ENCODE measurements at regions not wholly inside any gene's neighbourhood (a gene's known extent, or its start where the extent isn't known, plus 50 kb on each side); places are given as distances from the start of the nearest gene placed in this dataset.

DNA sequence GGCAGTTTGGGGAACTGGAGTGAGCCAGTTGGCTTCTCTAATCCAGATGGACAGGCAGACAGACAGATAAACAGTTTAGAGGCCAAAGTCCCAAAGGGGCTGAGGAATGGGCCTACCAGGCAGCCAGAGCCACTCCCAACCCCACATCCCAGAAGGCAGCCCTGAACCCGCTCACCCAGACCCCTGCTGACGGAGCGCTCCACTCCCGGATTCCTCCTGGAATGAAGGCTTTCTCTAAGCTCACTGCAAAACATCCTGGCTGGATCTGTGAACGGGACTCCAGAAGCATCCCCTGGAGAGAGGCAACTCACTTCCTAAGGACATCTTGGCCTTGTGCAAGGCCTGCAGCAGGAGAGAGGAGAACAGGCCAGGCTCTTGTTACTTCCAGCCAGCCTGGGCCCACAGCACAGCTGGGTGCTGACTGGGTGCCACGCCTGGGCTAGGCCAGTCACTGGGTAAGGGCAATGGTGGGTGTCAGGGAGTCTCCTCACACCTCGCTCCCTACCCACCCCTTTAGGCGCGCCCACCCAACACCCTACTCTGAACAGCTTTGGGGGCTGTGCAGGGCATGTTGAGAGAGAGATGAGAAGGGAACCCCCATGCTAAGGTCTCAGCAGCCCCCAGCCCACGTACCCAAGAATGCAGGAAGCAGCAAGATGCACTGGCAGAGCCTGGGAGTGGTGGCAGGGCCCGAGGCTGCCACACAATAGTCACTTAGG lies 168.6 kb upstream of the ZMIZ1 start:
- DNase-seq, result no peak

DNA sequence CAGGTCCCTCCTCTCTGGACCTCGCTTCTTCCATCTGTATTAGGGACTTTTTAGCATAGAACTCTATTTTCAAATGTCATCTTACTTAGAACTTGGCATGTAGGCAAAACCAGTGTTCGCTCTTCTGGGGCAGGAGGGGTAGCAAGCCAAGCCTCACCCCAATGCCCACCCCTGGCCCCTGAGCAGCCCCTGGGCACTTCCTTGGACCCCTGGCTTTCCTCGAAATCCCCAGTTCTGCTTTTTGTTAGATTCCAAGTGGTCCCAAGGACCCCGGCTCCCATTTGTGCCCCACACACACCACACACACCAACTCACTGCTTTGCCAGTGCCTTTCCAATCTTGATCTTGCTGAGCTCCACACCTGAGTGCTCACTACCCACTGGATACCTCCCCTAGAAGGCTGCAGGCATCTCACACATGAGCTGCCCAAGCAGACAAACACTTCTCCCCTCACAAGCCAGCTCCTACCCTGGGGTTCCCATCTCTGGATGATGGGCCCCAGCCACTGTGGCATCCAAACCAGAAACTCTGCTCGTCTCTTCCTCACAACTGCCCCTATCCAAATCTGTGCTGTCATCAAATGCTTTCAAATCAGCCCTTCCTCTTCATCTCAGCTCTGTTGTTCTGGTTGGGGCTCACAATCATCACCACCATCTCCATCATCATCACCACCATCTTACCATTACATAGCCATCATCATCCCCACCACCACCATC lies 167.9 kb upstream of the ZMIZ1 start:
- no peak for DNase-seq

DNA sequence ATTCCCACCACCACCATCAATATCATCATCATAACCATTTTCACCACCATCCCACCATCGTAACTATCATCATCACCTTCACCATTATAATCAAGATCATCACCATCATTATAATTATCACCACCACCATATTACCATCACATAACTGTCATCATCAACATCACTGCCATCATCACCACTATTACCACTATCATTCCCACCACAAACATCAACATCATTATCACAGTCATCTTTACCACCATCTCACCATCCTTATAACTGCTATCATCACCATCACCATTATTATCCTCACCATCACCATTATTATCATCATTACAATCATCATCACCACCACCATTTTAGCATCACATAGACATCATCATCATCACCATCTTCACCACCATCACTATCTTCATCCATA lies 167.1 kb upstream of the ZMIZ1 start:
- no peak for DNase-seq

DNA sequence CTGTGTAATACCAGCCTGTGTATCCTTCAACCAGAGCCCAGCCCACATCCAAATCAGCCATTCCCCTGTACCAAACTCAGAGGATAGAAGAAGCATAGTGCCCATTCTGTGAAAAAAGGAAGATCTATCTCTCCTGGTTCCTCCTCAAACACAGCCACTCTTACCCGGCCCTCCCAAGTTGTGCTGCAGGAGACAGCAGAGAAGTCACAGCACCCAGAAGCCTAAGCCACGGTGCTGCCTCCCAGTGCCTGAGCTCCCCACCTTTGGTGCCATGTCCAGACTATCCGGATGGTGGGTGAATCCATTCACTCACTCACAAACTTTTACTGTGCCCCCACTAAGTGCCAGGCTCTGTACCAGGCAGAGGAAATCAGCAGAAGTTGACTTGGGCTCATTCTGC lies 166.0 kb upstream of the ZMIZ1 start:
- no peak for DNase-seq

DNA sequence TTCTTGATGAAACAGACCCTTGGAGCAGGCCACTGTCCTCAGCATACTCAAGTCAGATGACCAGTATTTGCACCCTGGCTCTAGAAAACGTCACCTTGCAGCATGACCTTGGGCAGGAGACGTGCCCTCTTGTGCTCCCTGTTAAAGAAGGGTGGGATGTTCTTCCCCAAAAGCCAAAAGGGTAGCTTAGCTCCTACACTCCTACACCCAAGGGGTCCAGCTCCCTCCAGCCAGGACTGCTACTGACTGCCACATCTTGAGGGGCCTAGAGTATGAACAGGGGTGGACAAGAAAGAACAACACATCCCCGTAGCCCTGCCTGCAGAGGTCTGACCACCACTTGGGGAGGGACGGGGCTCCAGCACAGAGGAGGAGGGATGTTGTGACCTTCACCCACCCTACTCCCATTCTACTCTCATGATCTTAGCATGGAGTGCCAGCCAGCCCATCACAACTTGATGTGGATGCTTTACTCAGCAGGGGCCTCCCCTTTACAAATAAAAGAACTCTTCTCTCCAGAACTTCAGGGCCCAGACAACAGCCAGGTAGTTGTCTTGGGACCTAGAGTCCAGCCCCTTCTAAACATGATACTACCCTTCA lies 165.3 kb upstream of the ZMIZ1 start:
- no peak for DNase-seq

DNA sequence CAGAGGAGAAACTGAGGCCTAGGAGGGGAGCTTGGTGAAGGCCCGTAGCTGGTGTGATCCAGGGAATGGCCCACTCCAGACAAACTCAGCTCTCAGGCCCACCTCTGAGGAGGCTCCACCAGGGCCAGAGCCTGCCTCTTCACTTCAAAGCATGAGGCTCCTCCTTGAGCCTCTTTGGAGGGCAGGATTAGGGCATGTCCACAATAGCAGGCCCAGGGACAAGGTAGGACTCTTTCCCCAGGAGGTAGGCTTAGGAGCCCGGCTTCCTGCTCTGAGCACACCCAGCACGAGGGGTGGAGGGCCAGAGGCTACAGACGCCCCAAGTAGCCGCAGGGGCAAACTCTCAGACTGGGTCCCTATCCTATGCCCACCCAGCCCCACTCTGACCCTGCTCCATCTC lies 164.6 kb upstream of the ZMIZ1 start:
- DNase-seq, result no peak

DNA sequence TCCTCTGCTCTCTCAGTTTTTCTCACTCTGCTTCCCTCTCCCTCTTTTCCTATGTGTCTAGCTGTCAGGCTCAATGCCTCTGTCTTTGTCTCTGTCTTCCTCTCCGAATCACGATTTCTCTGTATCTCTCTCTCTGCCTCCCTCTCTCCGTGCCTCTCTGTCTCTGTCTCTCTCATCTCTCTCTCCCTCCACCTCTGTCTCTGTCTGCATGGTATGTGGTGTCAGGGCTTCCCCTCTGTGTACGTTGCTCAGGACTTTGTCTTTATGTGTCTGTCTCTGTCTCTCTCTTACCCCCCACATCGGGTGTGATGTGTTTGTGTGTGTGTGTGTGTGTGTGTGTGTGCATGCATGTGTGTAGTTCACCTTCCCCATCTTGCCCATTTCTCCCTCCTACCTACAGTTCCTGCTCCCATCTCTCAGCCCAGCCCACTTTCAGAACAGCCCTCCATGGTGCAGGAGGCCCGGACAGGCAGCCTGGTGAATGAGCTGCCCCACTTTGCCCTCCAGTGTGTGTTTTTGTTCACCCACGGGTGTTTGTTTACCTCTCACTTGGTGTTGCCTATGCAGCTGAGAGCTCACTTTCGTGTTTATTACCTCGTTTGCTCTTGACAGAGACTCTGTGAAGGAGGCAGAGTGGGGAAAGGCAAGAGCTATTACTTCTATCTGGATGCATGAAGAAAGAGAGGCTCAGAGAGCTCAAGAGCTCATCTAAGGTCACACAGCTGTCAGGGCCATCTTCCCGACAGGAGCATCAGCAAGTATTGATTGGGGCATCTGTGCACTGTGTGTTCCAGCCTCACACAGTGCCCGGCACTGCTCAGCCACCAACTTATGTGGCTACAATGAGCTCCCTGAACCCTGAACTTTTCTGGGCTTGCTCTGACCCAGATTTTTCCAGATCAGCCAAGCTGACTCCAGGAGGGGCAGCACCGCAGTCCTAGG lies 163.5 kb upstream of the ZMIZ1 start:
- DNase-seq, result no peak

DNA sequence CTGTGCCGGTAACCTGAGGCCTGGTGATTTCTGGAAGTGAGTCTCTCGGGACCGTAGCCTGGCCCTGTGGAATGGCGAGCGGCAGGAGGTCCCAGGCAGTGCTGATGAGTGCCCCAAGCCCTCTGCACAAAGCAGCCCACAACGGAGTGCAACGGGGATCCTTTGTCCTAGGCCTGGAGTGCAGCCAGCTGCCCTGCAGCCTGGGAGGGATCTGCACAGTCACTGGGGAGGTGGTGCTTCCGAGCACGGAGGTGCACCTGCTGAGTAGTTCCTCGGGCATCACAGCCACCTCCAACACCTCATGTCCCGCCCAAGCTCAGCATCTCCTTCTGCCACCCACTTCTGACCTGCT lies 162.8 kb upstream of the ZMIZ1 start:
- DNase-seq, result peak; percentile 30

DNA sequence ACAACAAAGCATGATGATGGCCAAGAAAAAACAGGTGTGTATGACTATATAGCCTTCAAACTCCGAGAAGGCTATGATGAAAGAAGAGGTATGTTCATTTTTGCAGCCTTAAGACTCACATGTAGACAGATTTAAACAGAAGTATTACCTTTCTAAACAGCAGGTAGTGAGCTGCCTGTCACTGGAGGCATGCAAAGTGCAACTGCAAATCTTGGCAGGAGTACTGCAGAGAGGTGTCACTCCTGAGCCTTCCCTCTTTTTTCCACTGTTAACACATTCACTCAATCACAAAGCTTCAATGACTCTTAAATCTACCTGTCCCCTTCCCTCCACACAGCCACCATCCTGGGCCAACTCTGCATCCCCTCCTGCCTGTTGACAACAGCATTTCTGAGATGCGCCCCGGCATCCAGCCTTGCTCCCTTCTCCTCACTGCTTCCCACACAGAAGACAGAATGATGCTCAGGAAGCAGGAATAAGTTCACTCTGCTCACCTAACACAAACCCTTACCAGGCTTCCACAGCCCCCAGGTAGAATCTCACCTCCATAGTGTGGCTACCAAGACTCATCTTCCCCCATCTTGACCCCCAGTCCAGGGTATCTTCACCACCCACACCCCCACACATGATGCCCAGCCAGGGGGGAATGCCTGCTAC lies 161.9 kb upstream of the ZMIZ1 start:
- no peak for DNase-seq

DNA sequence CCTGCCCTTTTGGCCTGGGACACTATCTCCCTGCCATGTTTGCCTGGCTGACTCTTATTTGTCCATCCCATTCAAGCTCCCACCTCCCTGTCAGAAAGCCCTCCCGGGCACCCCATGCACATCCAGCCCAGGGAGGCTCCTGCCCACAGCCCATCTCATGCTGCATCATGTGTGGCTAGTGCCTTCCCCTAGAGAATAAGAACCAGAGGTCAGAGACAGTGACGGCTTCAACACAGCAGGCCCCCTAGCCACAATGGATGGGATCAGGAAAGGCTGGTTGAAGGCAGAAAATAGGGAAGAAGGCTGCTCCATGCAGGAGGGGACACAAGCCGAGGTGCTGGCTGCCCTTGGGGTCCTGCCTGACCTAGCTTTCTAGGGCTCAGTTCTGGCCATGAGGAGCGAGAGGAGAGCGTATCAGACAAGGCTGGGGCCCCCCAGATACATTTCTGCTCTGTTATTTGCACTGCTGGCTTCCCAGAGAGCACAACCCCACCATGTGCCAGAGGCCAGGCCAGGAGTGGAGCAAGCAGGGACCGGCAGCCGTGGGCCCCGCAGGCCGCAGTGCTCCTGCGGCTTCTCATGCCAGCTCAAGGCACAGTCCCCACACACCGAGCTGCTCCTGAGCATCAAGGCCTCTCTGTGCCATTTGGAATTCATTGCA lies 161.1 kb upstream of the ZMIZ1 start:
- no peak for DNase-seq

DNA sequence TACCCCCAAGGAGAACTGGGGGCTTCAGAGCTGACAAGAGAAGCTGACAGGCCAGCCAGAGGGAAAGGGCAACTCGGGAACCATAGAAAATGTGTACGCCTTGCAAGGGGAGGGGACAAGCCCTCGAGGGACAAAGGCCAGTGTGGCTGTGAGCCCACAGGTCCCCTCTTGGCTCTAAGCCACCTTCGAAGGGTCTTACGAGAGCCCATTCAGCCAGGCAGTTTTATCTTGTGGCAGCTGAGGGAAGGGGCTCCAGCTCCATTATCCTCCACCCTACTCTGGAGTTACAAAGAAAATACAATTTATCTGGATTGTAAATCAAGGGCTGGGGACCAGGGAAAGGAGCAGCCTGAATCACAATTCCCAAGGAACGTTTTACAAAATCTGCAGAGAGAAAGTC lies 159.5 kb upstream of the ZMIZ1 start:
- DNase-seq, result no peak

DNA sequence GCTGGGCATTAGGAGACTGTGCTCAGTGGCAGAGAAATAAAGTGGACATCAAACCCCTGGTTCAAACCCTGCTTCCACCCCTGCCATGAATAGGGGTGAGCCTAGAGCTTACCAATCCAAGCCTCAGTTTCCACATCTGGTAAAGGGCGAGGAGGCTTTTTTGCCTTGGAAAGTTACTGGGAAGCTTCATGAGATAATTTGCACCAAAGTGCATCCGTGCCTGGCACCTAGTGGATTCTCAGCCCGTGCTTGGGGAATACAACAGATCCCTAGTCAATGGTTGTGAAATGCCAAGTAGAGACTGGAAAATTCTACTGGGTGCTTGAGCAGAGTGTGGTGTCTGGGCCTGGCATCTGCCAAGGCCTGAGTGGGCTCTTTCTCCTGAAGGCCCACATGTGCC lies 158.7 kb upstream of the ZMIZ1 start:
- DNase-seq, result no peak

DNA sequence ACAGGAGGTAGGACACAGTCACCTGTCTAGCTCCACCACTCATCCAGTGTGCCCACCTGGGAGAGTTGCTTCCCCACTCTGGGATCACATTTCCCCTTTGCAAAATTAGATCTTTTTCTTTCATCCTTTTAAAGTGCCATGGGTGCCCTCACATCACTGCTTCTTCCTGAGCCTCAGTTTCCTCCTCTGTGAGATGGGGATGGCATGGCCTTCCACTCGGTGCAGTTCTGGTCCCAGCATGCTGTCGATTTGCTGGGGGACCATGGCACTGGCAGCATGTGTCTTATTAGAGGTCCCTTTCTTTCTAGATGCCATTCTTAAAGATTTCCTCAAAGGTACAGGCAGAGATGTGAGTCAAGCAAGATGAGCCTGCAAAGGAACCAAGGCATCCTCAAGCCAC lies 158.3 kb upstream of the ZMIZ1 start:
- no peak for DNase-seq

DNA sequence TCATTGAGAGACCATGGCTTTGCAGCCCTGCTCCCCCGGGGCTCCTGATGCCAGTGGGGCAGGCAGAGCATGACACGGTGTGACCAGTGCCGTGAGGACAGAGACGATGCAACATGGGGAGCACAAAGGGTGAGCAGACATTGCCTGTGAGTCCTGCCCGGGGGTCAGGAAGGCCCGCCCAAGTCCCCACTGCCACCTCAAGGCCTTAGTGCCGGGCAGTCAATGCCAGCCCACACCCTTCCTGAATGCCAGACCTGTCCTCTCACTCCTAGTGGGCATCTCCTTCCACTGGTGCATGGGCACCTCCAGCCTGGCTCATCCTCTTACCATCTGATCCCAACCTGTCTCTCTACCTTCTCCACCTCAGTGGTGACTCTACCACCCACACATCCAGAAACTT lies 157.9 kb upstream of the ZMIZ1 start:
- no peak for DNase-seq

DNA sequence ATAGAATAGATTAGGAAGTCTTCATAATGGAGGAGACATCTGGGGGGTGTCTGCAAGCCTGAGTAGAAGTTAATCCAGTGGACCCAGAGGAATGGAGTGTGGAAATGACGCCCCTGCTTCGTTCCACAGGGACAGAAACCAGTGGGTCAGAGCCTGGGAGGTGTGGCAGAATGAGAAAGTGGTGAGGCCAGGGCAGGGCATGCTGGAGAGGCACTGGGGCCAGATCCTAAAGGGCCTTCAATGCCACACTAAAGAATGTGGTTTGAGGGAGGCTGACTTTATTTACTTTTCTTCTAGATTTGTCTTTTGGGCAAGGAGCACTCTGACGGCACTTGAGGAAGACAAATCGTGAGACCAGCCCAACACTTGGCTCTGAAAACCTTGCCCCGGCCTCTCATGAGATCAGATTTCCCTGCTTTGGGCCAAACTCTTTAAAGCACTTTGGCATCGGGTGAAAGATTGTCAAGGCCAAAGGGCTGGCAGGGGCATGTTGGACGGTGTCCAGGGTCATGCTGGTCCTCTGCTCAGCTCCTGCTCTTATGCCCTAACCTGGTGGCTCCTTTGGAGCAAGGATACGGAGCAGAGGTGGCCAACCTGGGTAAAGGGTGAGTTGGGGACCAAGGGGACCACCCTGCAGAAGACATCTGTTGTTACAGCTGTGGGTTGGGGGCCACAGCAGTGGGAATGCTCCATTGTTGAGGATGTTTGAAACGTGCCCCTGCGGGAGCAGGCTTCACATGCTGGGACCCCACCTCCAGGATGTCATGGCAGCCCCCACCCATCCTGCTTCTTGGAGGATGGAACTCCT lies 157.0 kb upstream of the ZMIZ1 start:
- DNase-seq, result no peak

DNA sequence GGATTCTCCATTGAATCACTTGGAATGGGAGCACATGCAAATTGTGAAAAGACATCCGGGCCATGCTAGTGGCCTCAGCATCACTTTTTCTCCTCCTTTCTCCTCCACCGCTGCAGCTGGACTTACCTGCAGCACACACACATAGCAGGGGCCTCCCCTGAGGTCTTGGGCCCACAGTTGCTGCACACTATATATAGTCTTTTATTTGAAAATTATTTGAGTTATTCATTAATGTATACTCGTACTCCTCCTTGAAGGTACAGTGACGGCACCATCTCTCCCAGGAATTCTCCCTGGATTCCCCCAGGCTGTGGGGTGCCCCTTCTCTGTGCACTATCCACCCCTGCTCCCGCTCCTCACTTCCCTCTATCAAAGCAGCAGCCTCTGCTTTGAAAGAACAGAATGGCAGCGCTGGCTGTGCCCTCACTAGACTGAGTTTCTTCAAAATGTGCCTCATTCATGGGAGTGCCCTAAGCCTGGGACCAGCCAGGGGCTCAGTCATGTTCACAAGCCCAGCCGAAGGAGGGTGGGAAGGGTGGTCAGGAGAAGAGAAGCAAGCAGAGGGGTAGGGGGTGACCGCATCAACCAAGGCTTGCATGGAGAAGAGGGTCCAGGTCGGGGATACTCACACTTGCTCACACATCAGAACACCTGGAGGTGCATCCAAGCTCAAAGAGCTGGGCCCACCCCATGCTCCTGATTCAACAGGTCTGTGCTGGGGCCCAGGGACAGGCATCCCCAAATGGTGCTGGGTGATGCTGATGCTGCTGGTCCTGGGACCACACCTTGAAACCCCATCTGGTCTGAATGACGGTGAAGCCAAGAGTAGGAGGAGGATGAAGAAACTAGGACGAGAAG lies 156.2 kb upstream of the ZMIZ1 start:
- no peak for DNase-seq

DNA sequence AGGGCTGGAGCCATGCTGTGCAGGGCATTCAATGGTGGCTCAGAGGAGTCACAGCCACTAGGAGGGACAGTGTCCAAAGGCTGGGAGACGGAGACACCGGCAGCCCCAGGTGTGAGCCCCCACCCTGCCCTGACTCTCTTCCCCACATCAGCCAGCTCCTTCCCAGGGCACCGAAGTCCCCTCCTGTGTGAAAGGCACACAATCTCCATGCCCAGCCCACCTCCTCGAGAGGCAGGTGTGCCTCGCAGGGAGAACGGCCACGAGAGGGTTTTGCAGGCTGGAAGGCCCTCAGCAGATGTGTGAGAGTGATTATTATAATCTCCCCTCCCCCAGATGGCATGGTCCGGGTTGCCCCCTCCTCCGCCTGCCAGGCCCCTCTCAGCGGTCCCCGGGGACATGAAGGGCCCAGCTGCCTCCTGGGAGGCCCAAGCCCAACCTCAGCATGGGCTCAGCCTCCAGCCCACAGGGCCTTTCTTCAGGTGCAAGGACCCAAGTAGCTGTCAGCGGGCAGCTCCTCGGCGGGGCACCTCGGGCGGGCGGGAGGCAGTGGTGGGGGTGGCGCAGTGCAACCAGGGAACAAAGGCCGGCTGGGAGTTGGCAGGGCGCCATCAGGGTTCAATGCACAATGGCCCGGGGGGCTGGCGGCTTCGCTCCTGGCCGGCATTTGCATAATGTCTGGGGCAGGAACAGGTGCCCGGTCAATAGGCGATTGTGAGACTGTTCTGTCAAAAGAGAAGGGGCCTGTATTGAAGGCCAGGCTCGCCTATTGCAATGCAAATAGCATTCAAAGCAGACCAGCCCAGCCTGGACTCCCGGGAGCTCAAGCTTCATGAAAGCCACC lies 155.3 kb upstream of the ZMIZ1 start:
- peak; percentile 80 for DNase-seq

DNA sequence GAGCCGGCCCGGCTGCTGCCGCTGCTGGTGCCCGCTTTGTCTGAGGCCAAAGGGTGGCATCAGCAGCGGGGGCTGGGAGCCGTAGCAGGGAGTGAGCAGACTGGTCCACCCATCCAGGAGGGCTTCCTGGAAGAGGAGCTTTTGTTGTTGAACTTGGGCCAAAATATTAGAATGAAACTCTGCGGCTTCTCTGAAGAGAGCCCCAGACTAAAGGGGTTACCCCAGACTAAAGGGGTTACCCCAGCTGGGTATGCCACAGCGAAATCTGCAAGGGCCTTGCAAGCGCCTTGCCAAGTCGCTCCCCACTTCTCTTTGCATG lies 154.7 kb upstream of the ZMIZ1 start:
- no peak for DNase-seq

DNA sequence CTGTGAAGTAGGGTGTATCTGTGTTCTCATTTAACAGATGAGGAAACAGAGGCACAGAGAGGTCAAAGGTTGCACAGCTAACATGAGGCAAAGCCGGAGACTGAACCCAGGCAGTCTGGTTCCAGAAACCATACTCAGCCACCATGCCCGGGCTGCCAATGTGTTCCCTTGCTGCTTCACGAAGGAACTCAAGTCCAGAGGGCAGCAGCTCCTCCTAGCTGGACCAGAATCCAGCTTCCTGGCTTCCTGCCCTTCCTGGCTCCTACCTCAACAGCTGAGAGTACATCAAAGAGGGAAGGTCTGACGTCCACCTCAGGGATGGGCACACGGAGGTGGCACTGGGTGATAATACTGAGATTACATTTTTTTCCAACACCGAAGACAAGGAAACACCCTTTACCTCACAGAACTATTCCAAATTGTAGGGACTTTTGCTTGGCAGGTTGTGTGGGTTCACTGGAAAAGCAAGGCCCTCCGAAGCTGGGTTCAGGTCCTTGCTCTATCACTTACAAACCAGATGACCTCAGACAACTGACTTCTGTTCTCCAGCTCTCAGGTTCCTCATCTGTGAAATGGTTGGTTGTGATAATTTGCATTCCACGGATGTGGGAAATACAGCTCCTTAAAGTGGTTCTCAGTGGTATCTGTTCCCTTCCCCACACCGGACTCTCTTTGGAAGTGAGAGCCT lies 154.1 kb upstream of the ZMIZ1 start:
- DNase-seq, result no peak
